ENCODE measurements at regions not wholly inside any gene's neighbourhood (a gene's known extent, or its start where the extent isn't known, plus 50 kb on each side); places are given as distances from the start of the nearest gene placed in this dataset.

DNA sequence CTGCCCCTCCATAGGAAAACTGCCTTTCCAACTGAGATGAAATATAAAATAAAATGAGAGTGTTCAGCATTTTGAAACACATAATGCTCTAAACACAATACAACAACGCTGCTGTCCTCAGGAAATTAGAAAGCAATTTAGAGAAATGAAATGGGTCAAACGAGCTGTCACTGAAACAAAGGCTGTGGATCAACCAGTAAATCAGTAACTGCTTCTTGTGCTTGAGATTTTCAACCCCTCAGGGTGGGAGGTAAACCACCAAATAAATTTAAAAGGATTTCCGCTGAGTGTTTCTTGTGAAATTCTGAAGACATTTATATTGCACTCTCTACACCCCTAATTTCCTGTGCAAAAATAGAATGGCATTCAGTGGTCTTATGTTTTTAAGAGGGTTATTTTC lies 657.1 kb upstream of the SEL1L start:
- no peak for DNase-seq

DNA sequence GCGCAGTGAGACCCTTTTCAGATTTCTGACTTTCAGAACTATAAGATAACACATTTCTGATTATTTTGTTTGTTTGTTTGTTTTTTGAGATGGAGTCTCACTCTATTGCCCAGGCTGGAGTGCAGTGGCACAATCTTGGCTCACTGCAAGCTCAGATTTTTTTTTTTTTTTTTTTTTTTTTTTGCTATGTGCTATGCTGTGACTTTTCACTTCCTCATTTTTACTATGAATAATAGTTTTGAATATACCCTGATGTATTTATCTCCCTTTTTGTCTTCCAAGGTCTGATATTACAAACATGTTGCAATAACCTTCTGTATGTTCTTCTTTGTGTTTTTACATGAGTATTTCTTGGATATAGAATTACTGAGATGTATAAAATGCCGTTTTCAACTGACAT lies 658.7 kb upstream of the SEL1L start:
- DNase-seq, result no peak

DNA sequence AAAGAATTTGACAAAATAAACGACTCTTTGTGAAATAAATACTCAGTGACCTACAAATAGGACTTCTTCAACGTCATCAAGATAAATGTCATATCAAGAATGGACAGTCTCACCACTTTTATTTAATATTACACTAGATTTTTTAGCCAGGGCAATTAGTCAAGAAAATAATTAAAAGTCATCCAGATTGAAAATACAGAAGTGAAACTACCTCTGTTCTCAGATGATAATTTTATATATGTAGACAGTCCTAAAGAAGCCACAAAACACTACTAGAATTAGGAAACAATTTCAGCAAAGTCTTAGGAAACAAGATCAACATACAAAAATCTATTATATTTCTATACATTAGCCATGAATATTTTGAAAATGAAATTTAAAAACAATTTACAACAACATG lies 689.6 kb upstream of the SEL1L start:
- no peak for DNase-seq

DNA sequence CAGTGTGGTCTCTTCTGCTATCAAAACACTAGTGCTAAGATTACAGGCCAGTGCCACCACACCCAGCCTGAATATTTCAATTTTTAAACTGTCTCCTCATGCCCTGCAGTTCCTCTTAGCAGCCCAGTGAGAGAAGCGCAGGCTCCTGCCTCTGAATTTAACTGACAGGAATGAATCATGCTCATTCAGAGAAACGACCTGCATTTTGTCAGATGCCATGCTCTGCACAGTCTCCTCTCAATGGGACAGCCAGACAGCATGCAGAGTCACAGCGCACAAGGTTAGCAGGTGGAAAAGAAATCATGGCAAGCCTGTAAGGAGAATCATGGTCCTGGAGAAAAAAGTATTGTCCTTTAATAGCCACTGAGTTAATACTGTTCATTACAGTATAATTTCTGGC lies 691.0 kb upstream of the SEL1L start:
- no peak for DNase-seq

DNA sequence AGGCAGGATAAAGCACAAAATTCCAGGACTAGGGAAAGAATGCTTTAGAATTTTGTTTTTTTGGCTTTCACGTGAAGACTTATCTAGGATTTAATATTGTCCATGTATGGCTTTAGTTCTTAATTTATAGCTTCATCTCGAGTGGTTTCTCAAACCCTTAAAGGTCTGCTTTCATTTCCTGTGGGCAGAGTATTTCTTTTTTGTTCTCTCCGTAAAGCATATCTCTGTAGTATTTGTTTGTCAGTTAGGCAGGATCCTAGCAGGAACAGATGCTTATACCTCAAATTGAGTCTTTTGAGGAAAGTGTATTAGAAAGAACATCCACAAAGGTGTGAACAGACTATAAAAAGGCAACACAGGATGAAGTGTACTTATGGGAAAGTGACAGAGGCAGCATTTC lies 697.1 kb upstream of the SEL1L start:
- no peak for DNase-seq

DNA sequence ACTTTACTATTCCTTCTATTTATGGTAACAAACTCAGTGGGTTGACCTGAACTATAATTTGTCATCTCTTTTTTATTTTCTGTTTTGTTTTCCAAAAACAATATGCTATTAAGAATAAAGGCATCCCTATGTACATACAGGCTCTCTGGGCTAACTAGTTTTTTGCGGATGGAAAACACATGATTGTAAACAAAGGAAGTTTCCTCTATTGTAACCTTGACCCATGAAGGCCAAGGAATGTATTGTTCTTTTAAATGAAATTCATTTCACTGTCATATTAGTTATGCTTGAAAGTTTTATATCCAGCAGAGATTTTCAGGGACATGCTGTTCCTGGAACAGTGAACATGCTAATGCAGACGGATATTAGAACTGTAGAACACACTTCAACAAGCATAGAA lies 705.0 kb upstream of the SEL1L start:
- no peak for DNase-seq

DNA sequence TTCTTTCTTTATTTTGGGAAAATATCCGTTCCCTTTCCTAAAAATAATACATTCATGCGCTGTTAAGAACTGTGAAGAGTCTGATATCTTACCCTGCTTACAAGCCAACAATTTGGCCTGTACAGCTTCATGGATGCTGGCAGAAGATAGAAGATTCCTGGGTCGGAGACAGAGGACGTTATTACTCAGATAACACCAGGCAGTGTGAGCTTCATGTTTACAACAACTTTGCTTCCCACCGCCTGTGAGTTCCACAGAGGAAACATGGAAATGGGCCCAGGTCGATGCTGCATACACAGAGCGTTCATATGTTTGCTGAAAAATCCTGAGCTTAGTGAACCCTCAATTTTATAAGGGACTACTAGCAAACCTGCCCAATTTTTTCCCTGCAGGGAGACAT lies 705.6 kb upstream of the SEL1L start:
- no peak for DNase-seq

DNA sequence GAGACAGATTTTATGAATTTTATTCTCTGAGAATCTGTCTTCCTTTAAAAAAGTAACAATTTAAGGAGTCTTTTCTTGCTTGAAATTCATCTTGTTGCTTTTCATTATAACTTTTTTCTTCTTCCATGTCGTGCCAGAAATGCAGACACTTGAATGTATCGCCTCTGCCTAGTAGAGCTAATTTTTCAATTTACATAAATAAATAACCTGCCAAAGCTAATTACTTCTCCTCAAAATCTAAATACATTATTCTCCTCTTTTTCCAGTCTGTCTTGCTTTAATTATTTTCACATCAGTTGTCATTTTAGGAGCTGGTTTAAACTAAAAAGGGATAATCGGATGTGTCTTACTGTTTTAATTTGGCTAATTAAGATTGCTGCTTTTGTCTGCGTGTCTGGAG lies 711.1 kb upstream of the SEL1L start:
- no peak for DNase-seq

DNA sequence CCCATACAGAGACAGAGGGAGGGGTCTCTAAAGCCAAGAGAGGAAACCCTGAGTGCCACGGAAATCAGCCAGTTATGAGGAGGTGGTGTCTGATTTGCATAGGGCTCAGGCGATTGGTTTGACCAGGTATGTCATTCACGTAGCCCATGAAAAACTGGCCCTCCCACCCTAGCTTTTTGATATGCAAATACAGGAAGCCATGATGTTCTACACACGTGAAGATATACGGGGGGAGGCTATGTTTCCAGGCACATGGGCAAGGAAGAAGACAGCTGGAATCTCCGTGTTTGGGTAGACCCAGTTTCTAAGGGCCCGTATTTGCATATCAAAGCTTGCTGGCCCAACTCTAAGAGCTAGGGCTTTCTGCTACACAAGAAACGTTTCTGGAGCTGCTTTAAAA lies 717.8 kb upstream of the SEL1L start:
- DNase-seq, result no peak

DNA sequence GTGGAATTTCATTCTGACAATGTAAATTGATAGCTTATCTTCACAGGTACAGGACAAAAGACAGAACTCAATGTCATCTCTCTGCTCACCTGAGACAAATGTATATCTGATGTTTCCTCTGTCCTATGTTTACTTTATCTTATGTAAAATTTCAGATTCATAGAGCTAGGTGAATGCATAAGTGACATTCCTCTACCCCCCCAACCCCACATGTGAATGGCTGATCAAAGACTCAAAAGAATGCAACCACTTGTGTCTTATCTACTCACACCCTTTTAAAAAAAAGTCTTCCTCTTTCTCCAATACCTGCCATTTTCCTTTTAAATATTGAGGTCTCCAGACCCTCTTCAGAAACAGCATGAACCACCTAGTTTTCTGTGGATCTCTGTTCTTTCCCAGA lies 736.6 kb upstream of the SEL1L start:
- DNase-seq, result no peak

DNA sequence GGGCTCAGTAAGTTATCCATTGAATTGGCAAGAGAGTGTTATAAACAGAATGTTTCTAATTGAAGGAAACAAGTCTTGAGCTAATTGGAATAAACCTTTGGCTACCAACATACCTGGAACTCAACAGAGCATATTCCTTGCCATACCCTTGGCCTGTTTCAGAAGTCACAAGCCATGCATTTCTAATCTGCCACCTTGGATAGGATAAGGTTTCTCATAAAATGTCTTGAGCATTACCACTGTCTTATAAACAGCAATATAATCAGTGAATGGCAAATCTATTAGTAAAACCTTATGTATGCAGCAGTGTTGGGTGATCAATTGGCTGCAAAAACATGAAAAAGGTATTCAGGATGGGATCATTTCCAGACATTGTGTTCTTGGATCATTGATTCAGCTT lies 765.2 kb upstream of the SEL1L start:
- no peak for DNase-seq

DNA sequence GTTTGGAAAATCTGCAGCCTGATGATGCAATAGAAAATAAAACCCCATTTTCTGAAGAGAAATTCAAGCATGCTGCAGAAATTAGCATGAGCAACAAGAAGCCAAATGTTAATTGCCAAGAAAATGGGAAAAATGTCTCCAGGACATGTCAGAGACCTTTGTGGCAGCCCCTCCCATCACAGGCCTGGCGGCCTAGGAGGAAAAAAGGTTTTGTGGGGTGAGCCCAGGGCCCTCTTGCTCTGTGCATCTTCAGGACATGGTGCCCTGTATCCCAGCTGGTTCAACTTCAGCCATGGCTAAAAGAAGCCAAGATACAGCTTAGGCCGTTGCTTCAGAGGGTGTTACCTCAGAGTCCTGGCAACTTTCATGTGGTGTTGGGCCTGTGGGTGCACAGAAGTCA lies 775.5 kb upstream of the SEL1L start:
- no peak for DNase-seq

DNA sequence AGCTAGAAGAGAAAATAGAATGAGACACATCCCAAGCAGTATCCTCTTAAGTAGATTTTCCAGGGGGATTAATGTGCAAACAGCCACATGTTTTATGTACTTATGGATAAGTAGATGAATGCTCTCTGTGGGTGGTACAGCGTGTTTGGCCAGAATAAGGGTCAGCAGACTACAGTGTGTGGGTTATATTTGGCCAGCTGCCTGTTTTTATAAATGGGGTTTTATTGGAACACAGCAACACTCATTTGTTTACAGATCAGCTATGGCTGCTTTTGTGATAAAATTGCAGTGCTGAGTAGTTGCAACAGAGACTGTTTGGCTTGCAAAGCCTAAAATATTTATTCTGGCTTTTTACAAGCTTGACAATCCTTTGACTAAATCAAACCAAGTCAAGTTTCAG lies 780.2 kb upstream of the SEL1L start:
- no peak for DNase-seq

DNA sequence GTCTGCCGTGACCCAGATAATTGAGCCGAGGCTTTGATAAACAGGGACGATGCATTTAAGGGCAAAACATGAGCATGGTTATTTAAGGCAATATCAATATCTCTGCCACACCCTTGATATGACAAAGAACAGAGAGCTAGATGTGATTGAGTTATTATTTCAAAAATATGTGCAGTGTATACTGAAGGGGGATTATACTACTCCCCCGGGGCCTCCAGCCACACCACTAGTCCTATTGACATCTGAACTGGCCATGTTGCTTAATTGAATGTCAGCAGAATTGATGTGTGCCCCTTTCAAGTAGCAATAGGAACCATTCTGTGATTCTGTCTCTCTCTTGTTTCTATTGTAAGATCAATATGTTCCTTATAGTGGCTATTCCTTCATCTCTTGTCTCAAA lies 794.8 kb upstream of the SEL1L start:
- no peak for DNase-seq

DNA sequence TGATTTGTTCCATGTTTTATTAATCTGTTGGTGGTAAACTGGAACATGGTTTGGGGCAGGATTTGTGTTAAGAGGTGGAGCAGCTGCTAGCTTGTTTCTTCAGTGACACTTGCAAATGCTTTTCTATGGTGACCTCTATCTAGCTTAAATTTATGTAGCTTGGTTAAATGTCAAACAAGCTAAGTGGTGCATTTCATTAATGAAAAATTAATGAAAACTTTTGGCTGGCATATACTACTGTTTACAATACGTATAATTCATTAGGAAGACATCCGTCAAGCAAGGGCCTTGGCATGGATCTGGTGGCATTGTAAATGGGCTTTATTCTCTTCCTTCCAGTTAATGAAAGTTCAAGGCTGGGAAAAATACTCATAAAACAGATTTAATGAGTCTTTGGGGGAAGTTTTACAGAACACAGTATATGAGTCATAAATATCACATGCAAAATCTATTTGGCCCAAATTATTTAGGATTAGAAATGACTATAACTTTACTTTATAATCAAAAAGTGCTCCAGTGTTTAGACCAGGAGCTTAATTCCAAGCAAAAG lies 807.7 kb upstream of the SEL1L start:
- DNase-seq, result no peak

DNA sequence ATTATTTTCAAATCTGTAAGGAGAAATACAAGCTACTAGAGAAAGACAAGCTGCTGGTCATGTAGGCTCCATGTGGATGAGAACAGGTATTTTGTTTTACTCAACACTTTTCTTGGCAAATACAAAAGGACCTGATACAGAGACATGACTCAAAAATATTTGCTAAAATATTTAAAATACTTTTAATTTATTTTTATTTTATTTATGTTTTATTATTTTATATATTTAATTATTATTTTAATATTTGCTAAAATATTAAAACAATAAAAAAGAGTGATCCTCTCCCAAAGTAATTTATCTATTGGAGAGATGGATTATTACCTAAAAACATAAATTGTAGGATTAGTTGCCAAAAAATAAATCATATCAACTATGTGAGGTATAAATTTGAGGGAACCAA lies 808.9 kb upstream of the SEL1L start:
- DNase-seq, result no peak

DNA sequence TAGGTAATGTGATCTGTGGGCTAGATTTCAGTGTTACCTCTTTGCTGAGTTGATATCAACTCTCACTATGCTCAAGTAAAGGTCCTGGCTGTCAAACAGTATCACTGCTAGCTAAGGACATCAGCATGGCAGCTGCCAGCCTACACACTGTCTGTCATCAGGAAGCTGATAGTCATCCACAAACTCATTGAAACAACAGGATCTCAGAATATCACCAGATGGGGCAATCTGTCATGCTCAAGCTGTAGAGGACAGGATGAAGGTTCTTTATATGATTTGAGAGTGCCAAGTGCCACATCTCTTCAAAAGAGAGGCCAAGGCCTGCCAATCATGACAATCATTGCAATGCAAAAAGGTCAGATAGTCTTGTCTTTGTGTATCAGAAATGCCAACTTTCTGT lies 811.5 kb upstream of the SEL1L start:
- no peak for DNase-seq

DNA sequence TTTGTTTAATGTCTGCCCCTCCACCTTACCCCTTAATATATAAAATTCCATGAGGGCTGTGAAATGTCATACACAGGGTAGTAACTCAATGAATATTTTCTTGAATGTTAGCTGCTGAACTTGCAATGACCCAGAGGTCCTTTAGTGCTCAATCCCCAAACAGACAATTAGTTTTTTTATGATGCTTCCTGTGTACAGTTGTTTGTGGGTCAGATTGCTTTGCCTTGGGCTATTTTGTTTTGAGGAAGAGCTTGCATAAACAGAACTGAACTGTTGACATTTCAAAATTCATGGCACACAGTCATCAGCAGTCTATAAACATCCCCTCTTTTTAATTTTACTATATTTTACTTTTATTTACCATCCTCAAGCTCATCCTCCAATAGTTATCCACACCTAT lies 820.5 kb upstream of the SEL1L start:
- no peak for DNase-seq

DNA sequence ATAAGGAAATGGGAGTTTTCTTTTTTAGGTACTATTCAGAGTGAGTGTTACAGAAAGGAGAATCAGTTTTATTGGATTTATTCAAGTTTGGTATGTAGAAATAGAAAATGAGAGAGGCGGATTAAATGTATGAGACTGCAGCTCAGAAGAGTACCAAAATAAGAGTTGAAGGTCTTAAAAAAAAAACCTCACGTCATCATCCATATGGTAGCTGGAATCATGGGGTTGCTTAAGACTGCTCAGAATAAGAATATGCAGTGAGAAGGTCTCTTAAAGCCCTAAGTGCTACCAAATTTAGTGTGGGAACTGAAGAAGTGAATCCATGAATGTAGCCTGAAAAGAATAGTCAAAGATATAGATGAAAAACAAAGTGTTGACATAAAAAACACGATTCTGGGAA lies 825.5 kb upstream of the SEL1L start:
- no peak for DNase-seq

DNA sequence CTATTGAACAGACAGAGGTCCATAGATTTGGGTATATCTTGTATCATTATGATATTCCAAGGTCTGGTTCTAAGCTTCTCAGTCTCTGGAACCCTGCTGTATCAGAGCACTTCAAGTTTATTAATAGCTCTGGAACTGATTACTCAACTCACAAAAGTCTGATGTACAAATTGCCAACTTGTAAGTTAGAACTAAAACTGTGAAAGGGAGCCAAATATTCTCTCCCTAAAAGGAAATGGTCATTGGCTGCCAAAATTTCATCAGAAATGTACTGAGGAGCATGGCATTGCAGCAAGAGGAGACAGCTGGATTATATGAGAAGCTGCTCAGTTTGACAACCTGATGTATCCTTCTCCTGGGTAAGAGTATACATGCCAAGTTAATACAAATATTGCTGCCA lies 828.8 kb upstream of the SEL1L start:
- no peak for DNase-seq

DNA sequence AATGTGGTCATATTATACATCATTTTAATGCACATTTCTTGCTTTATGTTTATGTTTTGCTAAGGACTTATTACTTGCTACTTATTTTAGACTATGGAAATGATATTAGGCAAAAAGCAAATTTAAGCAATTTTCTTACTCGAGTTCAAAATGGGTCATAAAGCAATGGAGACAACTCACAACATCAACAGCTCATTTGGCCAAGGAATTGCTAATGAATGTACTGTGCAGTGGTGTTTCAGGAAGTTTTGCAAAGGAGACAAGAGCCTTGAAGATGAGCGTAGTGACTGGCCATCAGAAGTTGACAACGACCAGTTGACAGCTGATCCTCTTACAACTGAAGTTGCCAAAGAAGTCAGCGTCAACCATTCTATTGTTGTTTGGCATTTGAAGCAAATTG lies 831.8 kb upstream of the SEL1L start:
- no peak for DNase-seq

DNA sequence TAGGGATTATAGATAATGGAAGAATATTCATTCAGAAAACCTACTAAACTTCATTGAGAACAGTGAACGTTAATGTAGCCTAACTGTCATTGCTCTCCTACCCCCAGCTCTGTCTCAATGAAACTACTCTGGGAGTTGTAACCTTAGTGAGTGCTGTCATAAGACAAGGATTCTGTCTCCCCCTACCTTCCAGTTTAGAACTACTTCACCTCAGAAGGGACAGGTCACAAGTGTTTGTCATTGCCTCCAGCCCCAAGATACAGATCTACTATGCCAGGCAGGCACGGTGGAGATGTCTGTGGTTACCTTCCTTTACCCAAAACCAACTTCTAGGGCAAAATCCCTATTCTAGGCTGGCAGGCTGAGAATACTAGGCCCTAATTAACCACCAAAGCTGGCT lies 833.1 kb upstream of the SEL1L start:
- no peak for DNase-seq

DNA sequence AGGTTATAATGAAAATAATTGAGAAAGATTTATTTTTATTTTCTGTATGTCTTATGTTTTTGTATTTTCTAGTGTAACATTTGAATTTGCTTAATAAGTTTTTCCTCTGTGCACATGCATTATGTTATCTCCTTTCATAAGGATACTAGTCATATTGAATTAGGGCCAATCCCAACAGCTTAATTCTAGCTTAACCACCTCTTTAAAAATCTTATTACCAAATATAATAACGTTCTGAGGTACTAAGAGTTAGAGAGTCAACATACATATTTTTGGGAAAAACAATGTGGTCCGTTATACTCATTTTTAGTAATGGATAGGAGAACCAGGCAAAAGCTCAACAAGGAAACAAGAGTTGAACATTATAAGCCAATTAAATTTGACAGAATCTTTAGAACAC lies 845.6 kb upstream of the SEL1L start:
- DNase-seq, result no peak

DNA sequence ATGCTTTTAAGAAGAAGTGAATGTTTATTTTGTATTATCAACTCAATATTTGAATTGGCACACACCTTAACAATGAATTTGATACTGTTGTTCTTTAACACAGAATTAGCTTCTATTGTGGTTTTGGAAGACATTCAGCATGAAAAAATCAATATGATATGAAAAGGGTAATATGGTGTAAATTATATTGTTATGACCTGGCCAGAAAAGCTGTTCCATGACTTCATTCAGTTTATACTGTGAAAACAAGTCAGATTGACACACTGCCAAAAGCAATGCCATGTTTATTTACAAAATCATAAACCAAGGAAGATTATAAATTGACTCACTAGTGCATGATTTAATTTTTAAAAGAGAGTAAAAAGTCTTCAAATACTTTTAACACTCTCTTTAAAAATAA lies 851.4 kb upstream of the SEL1L start:
- DNase-seq, result no peak

DNA sequence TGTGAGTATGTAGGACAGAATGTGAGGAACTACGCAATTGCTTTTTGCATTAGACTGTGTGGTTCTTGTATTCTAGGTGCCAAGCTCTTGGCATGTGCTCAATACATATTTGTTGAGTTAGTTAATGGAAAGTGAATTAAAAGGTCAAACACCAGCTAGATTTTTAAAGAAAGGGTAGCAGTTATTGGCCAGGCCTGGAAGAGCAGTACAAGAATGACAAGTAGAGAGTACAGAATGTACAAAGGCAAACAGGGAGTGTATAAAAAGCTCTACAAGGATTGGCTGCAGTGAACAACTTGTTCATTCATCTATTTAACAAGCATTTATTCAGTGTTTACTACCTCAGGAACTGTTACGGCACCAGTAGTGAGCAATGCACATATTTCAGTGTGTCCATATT lies 854.0 kb upstream of the SEL1L start:
- DNase-seq, result no peak

DNA sequence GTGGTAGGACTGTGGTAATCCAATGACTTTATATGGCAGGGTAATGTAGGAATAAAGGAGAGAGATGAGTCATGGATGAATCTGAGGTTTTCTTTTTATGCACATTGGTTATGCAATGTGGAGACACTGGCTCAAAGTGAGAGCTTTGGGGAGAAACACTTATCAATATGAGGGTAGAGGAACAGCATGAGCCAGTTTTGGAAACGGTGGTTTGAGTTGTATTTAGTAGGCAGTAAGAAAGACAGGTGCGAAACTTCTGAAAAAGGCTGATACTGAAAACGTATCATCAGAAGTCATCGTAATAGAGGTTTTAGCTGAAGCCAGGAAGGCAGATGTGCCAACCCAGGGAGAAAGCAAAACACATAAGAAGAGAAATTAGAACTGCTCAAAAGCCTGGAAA lies 854.8 kb upstream of the SEL1L start:
- DNase-seq, result no peak

Measured in left hindlimb (tissue), 1 donor.